DMS153 treated with DMSO at 0.1 percent for 48 hours (cell line): ENCODE measurements at regions not wholly inside any gene's neighbourhood (a gene's known extent, or its start where the extent isn't known, plus 50 kb on each side); places are given as distances from the start of the nearest gene placed in this dataset.
"Not testable (repeated sequence)": the region's sequence is repeated elsewhere in the genome, so short reads cannot be mapped to it uniquely, and the experiment has no call there.

Experiments
- DNase-seq: peaks from one replicate; lab custom pipeline; 2025; ENCODE audit not compliant: unreplicated experiment; lab: John Stamatoyannopoulos, UW

DNA sequence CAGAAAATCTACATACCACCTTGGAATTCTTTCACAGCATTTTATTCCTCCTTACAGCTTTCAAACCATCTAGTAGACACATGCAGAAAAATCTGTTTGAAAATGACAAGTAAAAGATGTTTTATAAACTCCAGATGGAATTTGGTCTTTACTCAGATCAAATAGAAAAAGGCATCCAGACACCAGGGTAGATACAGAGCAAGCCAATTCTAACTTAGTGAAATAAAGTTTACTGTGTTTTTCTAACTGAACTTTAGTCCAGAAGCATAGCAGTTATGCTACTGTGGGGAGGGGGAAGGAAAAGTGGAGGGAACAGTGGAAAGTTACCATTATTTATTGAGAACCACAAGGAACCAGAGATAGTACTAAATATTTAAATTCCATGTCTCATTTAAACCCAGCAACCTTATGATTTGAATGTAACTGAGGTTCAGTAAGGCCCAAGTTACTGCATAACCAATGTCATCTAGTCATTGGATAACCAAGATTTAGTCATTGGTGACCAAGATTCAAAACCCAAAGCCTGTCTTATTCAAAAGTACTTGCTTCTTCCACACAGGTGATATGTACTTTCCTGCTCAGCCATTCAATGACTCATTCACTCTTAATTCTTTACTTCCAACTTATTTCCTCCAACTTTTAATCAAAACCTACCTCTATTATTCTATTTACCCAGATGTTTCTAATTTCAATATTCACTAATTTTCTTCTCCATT is 57.7 kb downstream of the RAD51AP2 start:
- DNase-seq = no peak

DNA sequence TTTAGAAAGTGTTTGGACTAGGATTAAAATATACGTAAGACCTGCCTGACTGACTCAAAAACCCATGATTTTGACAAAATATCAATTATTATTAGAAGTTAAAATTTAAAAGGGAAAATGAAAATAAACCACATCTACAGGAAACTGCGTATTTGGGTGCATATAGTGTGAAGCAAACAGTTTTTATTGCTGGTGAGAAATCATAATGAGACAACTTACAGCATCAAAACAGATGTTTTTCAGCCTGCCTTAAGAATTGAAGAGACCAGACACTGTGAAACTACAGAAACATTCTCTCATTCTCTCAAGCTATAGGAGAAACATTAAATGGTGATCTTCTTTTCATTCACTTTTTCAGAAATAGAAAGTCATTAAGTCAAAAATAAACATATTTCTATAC is 62.9 kb downstream of the RAD51AP2 start:
- no peak for DNase-seq

- not testable (repeated sequence) for DNase-seq
These were observed 72.0 kb downstream of the RAD51AP2 start for GRCh38 chr2:17446191-17446590.

DNA sequence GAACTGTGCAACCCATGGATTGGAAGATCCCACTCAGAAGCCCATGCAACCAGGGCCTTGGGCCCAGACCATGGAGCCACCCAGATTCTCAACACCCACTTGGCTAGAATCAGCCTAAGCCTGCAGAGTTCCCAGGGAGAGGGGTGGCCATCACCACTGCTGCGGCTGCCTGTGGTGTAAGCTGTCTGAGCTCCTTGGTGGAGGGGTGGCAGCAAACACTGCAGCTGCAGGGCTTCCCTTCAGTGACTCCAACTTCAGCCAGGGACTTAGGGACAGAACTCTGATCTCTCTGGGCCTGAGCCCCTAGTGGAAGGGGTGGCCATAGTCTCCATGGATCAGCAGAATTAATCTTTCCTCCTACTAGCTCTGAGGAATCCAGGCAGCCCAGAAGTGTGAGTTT is 72.5 kb downstream of the RAD51AP2 start:
- DNase-seq = no peak

DNA sequence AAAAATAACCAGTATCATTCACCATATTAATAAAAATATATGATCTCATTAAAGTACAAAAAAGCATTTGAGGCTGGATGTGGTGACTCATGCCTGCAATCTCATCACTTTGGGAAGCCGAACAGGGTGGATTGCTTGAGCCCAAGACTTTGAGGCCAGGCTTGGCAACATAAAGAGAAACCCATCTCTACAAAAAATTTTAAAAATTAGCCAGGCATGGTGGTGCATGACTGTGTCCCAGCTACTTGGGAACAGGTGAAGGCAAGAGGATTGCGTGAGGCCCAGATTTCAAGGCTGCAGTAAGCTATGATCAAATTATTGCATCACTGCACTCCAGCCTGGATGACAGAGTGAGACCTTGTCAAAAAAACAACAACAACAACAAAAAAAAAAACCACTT is 75.9 kb downstream of the RAD51AP2 start:
- no peak for DNase-seq

DNA sequence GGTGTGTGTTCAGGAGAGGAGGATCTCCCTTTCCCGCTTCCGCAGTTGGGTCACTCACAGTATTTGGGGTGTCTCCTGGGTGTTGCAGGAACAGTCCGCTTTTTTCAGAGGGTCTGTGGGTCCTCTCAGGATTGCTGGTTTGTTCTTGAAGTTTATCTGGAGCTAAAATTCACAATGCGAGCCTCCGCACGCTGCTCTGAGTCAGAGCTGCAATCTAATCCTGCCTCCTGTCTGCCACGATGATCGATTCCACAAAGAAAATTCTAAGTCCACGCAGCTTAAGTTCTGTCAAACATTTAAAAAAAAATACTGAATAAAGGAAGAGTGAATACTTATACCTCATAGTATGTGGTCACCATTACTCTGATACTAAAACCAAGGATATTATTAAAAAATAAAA is 76.5 kb downstream of the RAD51AP2 start:
- DNase-seq = no peak

DNA sequence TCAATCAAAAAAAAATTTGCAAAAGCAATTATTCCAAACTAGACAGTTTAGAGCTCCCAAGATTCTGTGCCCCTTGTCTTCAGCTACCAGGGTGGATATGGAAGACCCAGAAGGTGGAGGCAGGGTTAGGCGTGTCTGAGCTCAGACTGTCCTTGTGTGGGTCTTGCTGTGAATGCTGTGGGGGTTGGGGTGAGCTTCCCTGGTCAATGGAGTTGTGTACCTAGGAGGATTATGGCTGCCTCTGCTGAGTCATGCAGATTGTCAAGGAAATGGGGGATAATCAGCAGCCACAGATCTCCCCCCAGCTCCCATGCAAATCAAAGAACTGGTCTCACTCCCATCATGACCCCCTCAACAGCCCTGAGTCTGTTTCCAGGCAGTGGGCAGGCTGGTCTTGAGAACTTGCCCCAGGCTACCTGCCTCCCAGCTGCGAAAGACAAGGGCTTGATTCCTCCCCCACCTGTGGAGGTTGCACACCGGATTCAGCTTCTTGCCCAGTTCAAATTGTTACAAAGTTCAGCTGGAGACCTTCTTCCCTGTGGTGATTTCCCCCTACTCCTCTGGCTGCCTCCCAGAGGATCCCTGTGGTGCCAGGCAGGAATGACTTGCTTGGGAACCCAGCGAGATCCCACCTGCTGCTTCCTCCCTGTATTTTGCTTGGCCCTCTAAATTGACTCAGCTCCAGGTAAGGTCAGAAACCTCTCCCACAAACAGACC is 77.0 kb downstream of the RAD51AP2 start:
- no peak for DNase-seq

- no peak for DNase-seq
These were observed 87.9 kb downstream of the RAD51AP2 start for GRCh38 chr2:17430326-17430725.

GRCh38 chr2:17429130-17429529 is 89.1 kb downstream of the RAD51AP2 start:
- no peak for DNase-seq

DNA sequence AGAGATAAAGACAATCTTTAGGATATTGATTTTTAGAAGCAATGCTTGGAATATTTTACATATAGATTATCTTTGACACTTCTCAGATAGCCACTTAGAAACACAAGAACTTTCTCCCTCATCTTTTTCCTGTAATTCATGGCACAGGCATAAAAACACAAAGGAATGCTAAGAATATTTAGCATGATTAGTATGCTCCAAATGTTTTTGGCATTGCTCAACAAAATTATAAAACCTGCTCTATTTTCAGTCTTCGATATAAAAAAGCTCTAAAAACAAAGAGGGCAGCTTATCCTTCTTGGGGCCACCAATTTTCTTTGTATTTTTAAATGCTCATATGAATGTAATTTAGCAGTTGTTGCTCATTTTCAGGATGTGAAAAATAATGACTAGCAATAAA is 90.8 kb downstream of the RAD51AP2 start:
- DNase-seq = no peak

GRCh38 chr2:17426743-17427142 is 91.5 kb downstream of the RAD51AP2 start:
- DNase-seq = no peak

GRCh38 chr2:17422061-17422460 is 96.2 kb downstream of the RAD51AP2 start:
- DNase-seq = no peak

GRCh38 chr2:17416884-17417391 is 101.3 kb downstream of the RAD51AP2 start:
- DNase-seq = no peak

GRCh38 chr2:17413036-17413435 is 105.2 kb downstream of the RAD51AP2 start:
- no peak for DNase-seq

GRCh38 chr2:17401096-17401495 is 117.1 kb downstream of the RAD51AP2 start:
- no peak for DNase-seq

DNA sequence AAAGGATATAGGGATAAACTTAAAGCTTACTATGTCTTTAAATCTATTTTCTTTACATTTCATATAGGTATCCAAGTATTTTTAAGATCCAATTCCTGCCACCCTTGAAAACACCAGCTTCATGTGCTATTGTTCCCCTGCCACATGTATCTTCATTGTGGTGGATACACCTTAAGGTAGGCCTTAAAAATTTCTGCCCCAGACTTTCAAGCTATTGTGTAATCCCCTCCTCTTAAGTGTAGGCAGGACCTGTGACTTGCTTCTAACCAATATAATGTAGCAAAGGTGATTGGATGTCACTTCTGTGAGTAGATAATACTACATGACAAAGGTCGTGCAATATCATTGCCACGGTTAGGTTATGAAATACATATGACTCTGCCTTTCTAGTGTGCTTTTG is 119.5 kb downstream of the RAD51AP2 start:
- DNase-seq = no peak

DNA sequence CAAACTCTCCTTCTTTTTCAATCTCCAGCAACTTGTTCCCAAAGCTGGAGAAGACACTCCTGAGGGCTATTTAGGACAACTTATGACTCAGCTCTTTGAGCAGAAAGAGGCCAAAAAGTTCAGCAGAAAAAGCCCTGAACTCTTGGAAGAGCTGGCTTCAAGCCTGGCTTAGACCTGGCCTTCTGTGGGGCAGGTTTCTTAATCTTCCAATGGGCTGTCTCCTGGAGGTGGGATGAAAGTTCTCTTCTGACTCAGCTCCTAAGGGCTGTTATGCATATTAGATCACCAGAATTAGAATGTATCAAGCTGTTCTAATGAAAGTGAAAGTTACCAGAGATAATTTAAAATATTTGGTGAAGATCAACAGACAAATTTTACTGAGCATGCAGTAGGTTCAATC is 129.4 kb downstream of the RAD51AP2 start:
- no peak for DNase-seq

GRCh38 chr2:17387591-17387990 is 130.6 kb downstream of the RAD51AP2 start:
- no peak for DNase-seq

- no peak for DNase-seq
These were observed 131.5 kb downstream of the RAD51AP2 start for GRCh38 chr2:17386771-17387170.

GRCh38 chr2:17380003-17380402 is 138.2 kb downstream of the RAD51AP2 start:
- DNase-seq = no peak

- DNase-seq = no peak
These were observed 143.0 kb downstream of the RAD51AP2 start for GRCh38 chr2:17375262-17375661.

DNA sequence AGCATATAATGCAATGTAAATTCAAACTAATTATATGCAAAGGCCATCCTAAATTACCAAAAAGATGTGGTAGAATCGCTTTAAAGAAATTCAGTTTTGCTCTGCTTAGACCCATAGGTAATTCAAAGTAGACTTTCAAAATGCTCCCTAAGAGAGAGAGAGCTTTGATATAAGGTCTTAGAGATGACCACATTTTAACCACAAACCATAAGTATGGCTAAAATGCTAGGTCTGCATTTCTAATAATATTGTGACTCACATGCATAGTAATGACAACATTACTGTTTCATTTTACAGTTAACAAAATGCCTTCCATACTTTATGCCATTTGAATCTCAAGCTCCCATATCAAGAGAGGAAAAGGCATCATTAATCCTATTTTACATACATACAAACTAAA is 144.5 kb downstream of the RAD51AP2 start:
- no peak for DNase-seq

- DNase-seq = no peak
These were observed 145.2 kb downstream of the RAD51AP2 start for GRCh38 chr2:17373041-17373440.
